ENCODE measurements at regions not wholly inside any gene's neighbourhood (a gene's known extent, or its start where the extent isn't known, plus 50 kb on each side); places are given as distances from the start of the nearest gene placed in this dataset.
A peak's percentile ranks its signal among the peaks of the same experiment; 100 is the strongest.

DNA sequence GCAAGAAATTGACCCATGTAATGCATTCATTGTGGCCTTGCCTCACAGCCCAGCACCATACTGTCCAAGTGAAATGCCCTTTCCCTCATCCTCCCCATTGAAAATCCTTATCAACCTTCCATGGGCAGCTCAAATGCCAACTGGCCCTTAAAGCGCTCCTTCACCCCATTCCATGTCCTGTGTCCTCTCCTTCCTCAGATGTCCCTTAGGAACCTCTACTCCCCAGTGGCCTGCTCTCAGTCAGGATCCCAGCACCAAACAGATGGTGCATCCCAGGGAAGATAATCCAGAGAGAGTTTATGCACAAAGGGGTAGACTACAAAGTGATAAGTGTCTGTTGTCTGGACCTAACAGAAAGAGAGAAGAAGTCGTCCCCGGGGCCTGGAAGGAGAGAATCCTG is 407.4 kb upstream of the ZNF507 start:
- Histone ChIP-seq H3K9me3 (ENCODE audit: low read length) (no peaks in the 10 kb centered on the region), H2AFZ (ENCODE audit: low read length) (no peak overlapping the region), H3K9me2 (replicated peaks; ENCODE audit: insufficient read depth, low read length) (no peaks in the 10 kb centered on the region), H3K4me1 (ENCODE audit: low read length) (no peaks in the 10 kb centered on the region), H3K4me3 (ENCODE audit: low read length) (no peak overlapping the region), H3K27me3 (ENCODE audit: low read length) (no peaks in the 10 kb centered on the region), H3K36me3 (ENCODE audit: insufficient read depth, low read length) (no peaks in the 10 kb centered on the region), H4K20me1 (ENCODE audit: insufficient read depth, low read depth, low read length) (no peaks in the 10 kb centered on the region), H3K9ac (ENCODE audit: low read length) (no peak overlapping the region), H3K4me2 (ENCODE audit: low read depth, low read length, poor library complexity, severe bottlenecking) (no peak overlapping the region), H3K27ac (ENCODE audit: low read length) (no peak overlapping the region), H3K79me2 (ENCODE audit: low read length) (no peaks in the 10 kb centered on the region)
- no peak for DNase-seq

DNA sequence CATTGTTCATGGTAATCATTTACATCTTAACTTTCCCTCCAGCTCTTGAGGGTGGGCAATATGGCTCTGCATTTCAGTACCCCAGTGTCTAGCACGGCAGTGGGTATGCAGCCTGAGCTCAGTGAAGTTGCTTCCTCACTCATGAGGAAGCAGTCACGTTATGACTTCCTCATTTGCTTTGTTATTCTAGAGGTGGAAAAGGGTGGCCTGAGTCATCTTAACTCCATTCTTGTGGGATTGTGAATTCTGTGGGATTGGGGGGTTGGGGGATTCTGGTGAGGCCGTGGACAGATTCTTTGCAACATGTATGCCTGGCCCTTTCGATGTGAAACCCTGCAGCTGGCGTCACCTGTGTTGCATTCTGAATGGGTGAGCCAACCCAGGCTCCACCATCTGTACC is 406.7 kb upstream of the ZNF507 start:
- peak overlapping the region; percentile 36; the same call in 1 of the 2 replicates for H2AFZ ChIP-seq (ENCODE audit: low read length)
- H3K4me3 ChIP-seq (ENCODE audit: low read length): no peak overlapping the region
- no peaks in the 10 kb centered on the region for H3K9me2 ChIP-seq (replicated peaks; ENCODE audit: insufficient read depth, low read length)
- H3K36me3 ChIP-seq (ENCODE audit: insufficient read depth, low read length): no peaks in the 10 kb centered on the region
- no peak for DNase-seq
- no peaks in the 10 kb centered on the region for H4K20me1 ChIP-seq (ENCODE audit: insufficient read depth, low read depth, low read length)
- H3K27ac ChIP-seq (ENCODE audit: low read length): no peak overlapping the region
- no peaks in the 10 kb centered on the region for H3K4me1 ChIP-seq (ENCODE audit: low read length)
- H3K9ac ChIP-seq (ENCODE audit: low read length): no peak overlapping the region
- H3K4me2 ChIP-seq (ENCODE audit: low read depth, low read length, poor library complexity, severe bottlenecking): no peak overlapping the region
- H3K79me2 ChIP-seq (ENCODE audit: low read length): no peaks in the 10 kb centered on the region
- H3K27me3 ChIP-seq (ENCODE audit: low read length): no peaks in the 10 kb centered on the region
- H3K9me3 ChIP-seq (ENCODE audit: low read length): no peaks in the 10 kb centered on the region

DNA sequence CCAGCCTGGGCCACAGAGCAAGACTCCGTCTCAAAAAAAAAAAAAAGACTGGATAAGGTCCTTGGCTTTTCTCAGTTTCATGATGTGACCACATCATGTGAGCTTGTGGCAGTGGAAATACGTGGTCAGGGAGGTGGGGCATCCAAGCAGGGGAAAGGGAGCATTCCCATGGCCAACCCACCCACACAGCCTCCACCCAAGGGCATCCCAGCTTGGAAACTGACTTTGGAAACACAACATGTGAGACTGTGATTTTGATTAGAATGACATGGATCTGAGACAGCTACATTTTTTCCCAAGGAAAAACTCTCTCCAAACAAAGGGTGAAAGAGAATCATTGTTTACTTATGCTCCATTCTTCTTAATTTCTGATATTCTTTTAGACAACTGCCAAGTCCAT is 405.0 kb upstream of the ZNF507 start:
- Histone ChIP-seq H4K20me1 (ENCODE audit: insufficient read depth, low read depth, low read length) (no peaks in the 10 kb centered on the region), H3K9me2 (replicated peaks; ENCODE audit: insufficient read depth, low read length) (no peaks in the 10 kb centered on the region), H3K9ac (ENCODE audit: low read length) (no peak overlapping the region), H3K27me3 (ENCODE audit: low read length) (no peaks in the 10 kb centered on the region), H2AFZ (ENCODE audit: low read length) (no peak overlapping the region), H3K79me2 (ENCODE audit: low read length) (no peaks in the 10 kb centered on the region), H3K4me3 (ENCODE audit: low read length) (no peak overlapping the region), H3K4me1 (ENCODE audit: low read length) (no peaks in the 10 kb centered on the region), H3K9me3 (ENCODE audit: low read length) (no peaks in the 10 kb centered on the region), H3K36me3 (ENCODE audit: insufficient read depth, low read length) (no peaks in the 10 kb centered on the region), H3K27ac (ENCODE audit: low read length) (no peak overlapping the region), H3K4me2 (ENCODE audit: low read depth, low read length, poor library complexity, severe bottlenecking) (no peak overlapping the region)
- DNase-seq: no peak

DNA sequence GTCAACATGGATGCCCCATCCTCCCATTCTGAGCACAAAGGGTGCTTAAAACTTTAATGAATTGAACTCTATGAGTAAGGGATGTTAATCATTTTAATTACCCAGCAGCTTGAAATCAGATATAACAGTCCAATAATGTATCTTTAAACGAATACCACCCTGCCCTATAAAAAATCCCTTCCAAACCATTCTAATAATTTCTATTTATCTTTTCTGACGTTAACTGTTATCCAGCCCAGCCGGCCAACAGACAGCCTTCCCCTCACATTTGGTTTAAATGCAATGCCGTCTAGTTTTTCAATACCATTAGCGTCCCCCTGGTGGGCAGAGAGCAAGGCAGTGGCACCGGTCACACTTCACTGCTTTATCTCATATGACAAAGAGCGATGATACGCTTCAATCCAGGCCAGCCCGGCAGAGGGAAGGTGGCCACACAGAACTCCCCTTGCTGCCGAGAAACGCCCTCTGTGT is 402.2 kb upstream of the ZNF507 start:
- no peaks in the 10 kb centered on the region for H4K20me1 ChIP-seq (ENCODE audit: insufficient read depth, low read depth, low read length)
- H3K9ac ChIP-seq (ENCODE audit: low read length): no peak overlapping the region
- no peaks in the 10 kb centered on the region for H3K9me2 ChIP-seq (replicated peaks; ENCODE audit: insufficient read depth, low read length)
- H3K4me1 ChIP-seq (ENCODE audit: low read length): no peaks in the 10 kb centered on the region
- H3K4me2 ChIP-seq (ENCODE audit: low read depth, low read length, poor library complexity, severe bottlenecking): no peak overlapping the region
- H3K36me3 ChIP-seq (ENCODE audit: insufficient read depth, low read length): no peaks in the 10 kb centered on the region
- no peak overlapping the region for H3K27ac ChIP-seq (ENCODE audit: low read length)
- DNase-seq: no peak
- H3K9me3 ChIP-seq (ENCODE audit: low read length): no peaks in the 10 kb centered on the region
- no peak overlapping the region for H2AFZ ChIP-seq (ENCODE audit: low read length)
- H3K27me3 ChIP-seq (ENCODE audit: low read length): no peaks in the 10 kb centered on the region
- H3K79me2 ChIP-seq (ENCODE audit: low read length): no peaks in the 10 kb centered on the region
- H3K4me3 ChIP-seq (ENCODE audit: low read length): no peak overlapping the region

DNA sequence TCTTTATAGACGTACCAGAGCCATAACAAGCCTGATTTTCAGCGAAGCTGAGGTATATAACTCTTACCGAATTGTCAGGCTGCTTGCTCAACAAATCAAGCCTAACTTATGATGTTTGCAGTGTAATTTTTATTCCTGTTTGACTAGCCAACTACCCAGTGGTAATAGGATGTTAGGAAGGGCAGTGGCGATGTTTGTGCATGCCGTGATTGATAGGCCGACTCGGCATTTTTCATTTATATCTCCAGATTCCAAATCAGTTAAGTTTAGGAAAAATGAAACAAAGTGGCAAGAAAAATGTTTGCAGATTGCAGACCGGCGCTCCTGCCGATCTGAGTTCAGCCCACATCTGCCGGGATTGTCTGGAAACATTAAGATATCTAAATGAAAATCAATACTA is 401.6 kb upstream of the ZNF507 start:
- Histone ChIP-seq H4K20me1 (ENCODE audit: insufficient read depth, low read depth, low read length) (no peaks in the 10 kb centered on the region), H3K36me3 (ENCODE audit: insufficient read depth, low read length) (no peaks in the 10 kb centered on the region), H3K4me3 (ENCODE audit: low read length) (no peak overlapping the region), H3K4me1 (ENCODE audit: low read length) (no peaks in the 10 kb centered on the region), H3K27ac (ENCODE audit: low read length) (no peak overlapping the region), H3K79me2 (ENCODE audit: low read length) (no peaks in the 10 kb centered on the region), H3K4me2 (ENCODE audit: low read depth, low read length, poor library complexity, severe bottlenecking) (no peak overlapping the region), H3K9me2 (replicated peaks; ENCODE audit: insufficient read depth, low read length) (no peaks in the 10 kb centered on the region), H2AFZ (ENCODE audit: low read length) (no peak overlapping the region), H3K9ac (ENCODE audit: low read length) (no peak overlapping the region), H3K27me3 (ENCODE audit: low read length) (no peaks in the 10 kb centered on the region), H3K9me3 (ENCODE audit: low read length) (no peaks in the 10 kb centered on the region)
- no peak for DNase-seq

DNA sequence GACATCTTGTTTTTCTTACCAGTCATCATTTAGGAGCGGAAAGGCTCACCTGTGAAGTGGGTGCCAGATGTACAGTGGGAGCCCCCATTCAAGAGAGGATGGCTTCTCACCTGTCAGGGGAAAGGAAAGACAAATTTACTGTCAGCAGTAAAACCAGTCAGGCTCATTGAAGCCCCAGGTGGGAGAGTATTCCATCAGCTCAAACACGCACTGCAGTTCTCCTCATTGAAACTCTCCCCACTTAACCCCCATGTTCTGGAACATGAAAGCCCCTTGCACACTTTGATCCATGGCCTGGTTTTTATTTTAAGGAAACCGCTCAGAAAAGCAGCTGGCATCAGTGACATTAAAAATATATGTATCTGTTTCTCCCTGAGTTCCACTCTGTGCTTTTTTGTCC is 401.1 kb upstream of the ZNF507 start:
- no peaks in the 10 kb centered on the region for H3K36me3 ChIP-seq (ENCODE audit: insufficient read depth, low read length)
- H3K79me2 ChIP-seq (ENCODE audit: low read length): no peaks in the 10 kb centered on the region
- no peaks in the 10 kb centered on the region for H3K27me3 ChIP-seq (ENCODE audit: low read length)
- H3K9me3 ChIP-seq (ENCODE audit: low read length): no peaks in the 10 kb centered on the region
- H3K9ac ChIP-seq (ENCODE audit: low read length): no peak overlapping the region
- H4K20me1 ChIP-seq (ENCODE audit: insufficient read depth, low read depth, low read length): no peaks in the 10 kb centered on the region
- no peaks in the 10 kb centered on the region for H3K9me2 ChIP-seq (replicated peaks; ENCODE audit: insufficient read depth, low read length)
- H3K4me3 ChIP-seq (ENCODE audit: low read length): no peak overlapping the region
- H3K4me1 ChIP-seq (ENCODE audit: low read length): no peaks in the 10 kb centered on the region
- DNase-seq: no peak
- no peak overlapping the region for H3K4me2 ChIP-seq (ENCODE audit: low read depth, low read length, poor library complexity, severe bottlenecking)
- H3K27ac ChIP-seq (ENCODE audit: low read length): no peak overlapping the region
- no peak overlapping the region for H2AFZ ChIP-seq (ENCODE audit: low read length)

DNA sequence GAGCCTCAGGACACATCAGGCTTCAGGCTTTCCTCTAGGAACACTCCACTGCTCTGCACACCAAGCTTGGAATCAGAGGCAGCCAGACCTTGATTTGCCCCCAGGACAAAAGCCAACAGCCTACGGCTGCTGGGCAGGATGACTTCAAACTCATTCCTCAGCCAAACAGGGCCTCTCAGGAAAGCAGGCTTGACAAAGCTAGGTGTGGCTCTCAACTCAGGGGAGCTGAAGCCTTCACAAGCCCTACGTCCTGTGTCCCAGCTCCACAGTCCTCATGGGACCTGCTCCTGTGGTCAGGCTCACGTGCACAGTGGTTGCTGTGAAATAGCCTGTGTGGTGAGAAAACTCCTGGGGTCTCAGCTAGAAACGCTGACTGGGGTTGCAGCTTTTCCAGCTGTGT is 398.9 kb upstream of the ZNF507 start:
- Histone ChIP-seq H4K20me1 (ENCODE audit: insufficient read depth, low read depth, low read length) (no peaks in the 10 kb centered on the region), H3K9ac (ENCODE audit: low read length) (no peak overlapping the region), H3K79me2 (ENCODE audit: low read length) (no peaks in the 10 kb centered on the region), H3K9me2 (replicated peaks; ENCODE audit: insufficient read depth, low read length) (no peaks in the 10 kb centered on the region), H3K9me3 (ENCODE audit: low read length) (no peaks in the 10 kb centered on the region), H3K4me3 (ENCODE audit: low read length) (no peak overlapping the region), H3K36me3 (ENCODE audit: insufficient read depth, low read length) (no peaks in the 10 kb centered on the region), H3K27me3 (ENCODE audit: low read length) (no peaks in the 10 kb centered on the region), H2AFZ (ENCODE audit: low read length) (no peak overlapping the region), H3K4me1 (ENCODE audit: low read length) (no peaks in the 10 kb centered on the region), H3K27ac (ENCODE audit: low read length) (no peak overlapping the region), H3K4me2 (ENCODE audit: low read depth, low read length, poor library complexity, severe bottlenecking) (no peak overlapping the region)
- no peak for DNase-seq

DNA sequence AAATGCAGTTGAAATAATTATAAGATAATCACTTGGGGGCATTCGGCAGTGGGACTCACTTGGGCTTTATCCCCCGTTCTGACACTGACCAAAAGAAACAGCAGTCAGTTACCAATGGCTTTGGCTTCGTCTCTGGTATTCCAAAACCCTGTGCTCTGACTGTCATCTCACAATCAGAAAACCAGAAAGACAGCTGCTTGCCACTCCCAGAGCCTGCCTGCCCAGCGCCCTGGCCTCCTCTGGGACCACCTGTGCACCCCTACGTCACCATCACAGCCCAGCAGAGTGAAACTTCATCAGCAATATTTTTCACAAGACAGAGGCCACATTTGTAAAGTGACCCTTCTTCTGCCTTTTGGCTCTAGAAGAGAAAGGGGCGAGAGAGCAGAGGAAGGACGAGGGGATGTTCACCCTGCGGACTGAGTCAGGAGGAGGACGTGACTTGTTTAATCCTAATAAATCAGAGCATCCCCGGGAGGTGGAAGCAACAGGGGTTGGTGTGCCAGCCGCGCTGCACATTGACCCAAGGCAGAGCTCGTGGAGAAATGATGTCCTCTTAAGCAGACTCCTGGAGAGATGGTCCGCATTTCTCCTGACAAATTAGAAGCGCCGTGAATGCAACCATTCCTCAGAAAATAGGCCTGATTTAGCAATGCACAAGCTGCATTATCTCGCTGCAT is 397.8 kb upstream of the ZNF507 start:
- no peak overlapping the region for H2AFZ ChIP-seq (ENCODE audit: low read length)
- H3K9ac ChIP-seq (ENCODE audit: low read length): no peak overlapping the region
- no peaks in the 10 kb centered on the region for H3K27me3 ChIP-seq (ENCODE audit: low read length)
- no peak for DNase-seq
- no peaks in the 10 kb centered on the region for H3K4me1 ChIP-seq (ENCODE audit: low read length)
- no peaks in the 10 kb centered on the region for H4K20me1 ChIP-seq (ENCODE audit: insufficient read depth, low read depth, low read length)
- no peaks in the 10 kb centered on the region for H3K36me3 ChIP-seq (ENCODE audit: insufficient read depth, low read length)
- H3K4me3 ChIP-seq (ENCODE audit: low read length): no peak overlapping the region
- no peak overlapping the region for H3K27ac ChIP-seq (ENCODE audit: low read length)
- no peaks in the 10 kb centered on the region for H3K79me2 ChIP-seq (ENCODE audit: low read length)
- no peaks in the 10 kb centered on the region for H3K9me3 ChIP-seq (ENCODE audit: low read length)
- no peaks in the 10 kb centered on the region for H3K9me2 ChIP-seq (replicated peaks; ENCODE audit: insufficient read depth, low read length)
- no peak overlapping the region for H3K4me2 ChIP-seq (ENCODE audit: low read depth, low read length, poor library complexity, severe bottlenecking)
